ENCODE measurements at regions not wholly inside any gene's neighbourhood (a gene's known extent, or its start where the extent isn't known, plus 50 kb on each side); places are given as distances from the start of the nearest gene placed in this dataset.

- Histone ChIP-seq H3K36me3 (ENCODE audit: control insufficient read depth, insufficient read depth, low read length) (no peaks in the 10 kb centered on the region), H3K27me3 (replicated peaks; ENCODE audit: control insufficient read depth, insufficient read depth, low read length) (no peaks in the 10 kb centered on the region), H3K4me3 (replicated peaks; ENCODE audit: low read depth, low read length) (no peak overlapping the region)
- no peak for TF ChIP-seq CTCF (IDR thresholded peaks at IDR 0.05; ENCODE audit: insufficient read depth, low read length, poor library complexity, severe bottlenecking)
- no peak for DNase-seq (ENCODE audit: extremely low read depth, insufficient read length)
Measured at GRCh38 chr15:37619358-37620042, 314.9 kb upstream of the TMCO5A start.

DNA sequence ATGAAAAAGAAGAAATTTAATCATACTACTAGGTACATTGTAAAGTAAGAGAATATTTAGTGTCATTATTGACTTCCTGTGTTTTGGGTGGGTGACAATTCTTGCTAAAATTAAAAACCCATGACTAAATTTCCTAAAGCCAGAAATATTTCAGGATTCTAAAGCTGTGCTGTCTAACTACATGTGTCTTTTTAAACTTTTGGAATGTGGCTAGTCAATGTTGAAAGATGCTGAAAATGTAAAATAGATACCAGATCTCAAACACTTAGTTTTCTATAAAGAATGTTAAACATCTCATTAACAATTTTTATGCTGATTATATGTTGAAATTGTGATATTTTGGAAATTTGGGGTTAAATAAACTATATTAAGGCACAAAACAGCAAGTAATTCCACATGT is 308.9 kb upstream of the TMCO5A start:
- no peaks in the 10 kb centered on the region for H3K27me3 ChIP-seq (replicated peaks; ENCODE audit: control insufficient read depth, insufficient read depth, low read length)
- no peaks in the 10 kb centered on the region for H3K36me3 ChIP-seq (ENCODE audit: control insufficient read depth, insufficient read depth, low read length)
- TF ChIP-seq CTCF (IDR thresholded peaks at IDR 0.05; ENCODE audit: insufficient read depth, low read length, poor library complexity, severe bottlenecking): no peak
- H3K4me3 ChIP-seq (replicated peaks; ENCODE audit: low read depth, low read length): no peak overlapping the region
- no peak for DNase-seq (ENCODE audit: extremely low read depth, insufficient read length)

GRCh38 chr15:37628507-37628906 is 305.9 kb upstream of the TMCO5A start:
- no peak for DNase-seq (ENCODE audit: extremely low read depth, insufficient read length)
- Histone ChIP-seq H3K36me3 (ENCODE audit: control insufficient read depth, insufficient read depth, low read length) (no peaks in the 10 kb centered on the region), H3K27me3 (replicated peaks; ENCODE audit: control insufficient read depth, insufficient read depth, low read length) (no peaks in the 10 kb centered on the region), H3K4me3 (replicated peaks; ENCODE audit: low read depth, low read length) (no peak overlapping the region)
- TF ChIP-seq CTCF (IDR thresholded peaks at IDR 0.05; ENCODE audit: insufficient read depth, low read length, poor library complexity, severe bottlenecking): no peak

DNA sequence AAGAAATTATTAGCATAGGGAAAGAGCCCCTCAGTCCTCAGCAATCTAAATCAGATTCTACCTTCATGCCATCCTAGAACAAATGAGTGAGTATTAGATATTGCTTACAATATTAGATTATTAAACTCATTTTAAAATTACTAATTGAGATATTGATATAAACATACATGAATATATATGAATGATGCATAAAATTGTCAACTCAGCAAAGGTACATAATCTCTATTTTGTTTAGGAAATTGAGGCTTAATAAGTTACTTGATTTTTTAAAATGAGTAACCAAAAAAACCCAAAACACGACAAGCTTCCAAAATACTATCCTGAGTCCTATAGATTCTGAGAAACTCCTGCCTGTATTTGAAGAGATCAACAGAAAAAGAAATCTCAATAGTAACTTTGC is 297.7 kb upstream of the TMCO5A start:
- H3K27me3 ChIP-seq (replicated peaks; ENCODE audit: control insufficient read depth, insufficient read depth, low read length): no peaks in the 10 kb centered on the region
- DNase-seq (ENCODE audit: extremely low read depth, insufficient read length): no peak
- no peak for TF ChIP-seq CTCF (IDR thresholded peaks at IDR 0.05; ENCODE audit: insufficient read depth, low read length, poor library complexity, severe bottlenecking)
- no peaks in the 10 kb centered on the region for H3K36me3 ChIP-seq (ENCODE audit: control insufficient read depth, insufficient read depth, low read length)
- no peak overlapping the region for H3K4me3 ChIP-seq (replicated peaks; ENCODE audit: low read depth, low read length)

GRCh38 chr15:37638116-37638515 is 296.3 kb upstream of the TMCO5A start:
- DNase-seq (ENCODE audit: extremely low read depth, insufficient read length): no peak
- no peaks in the 10 kb centered on the region for H3K36me3 ChIP-seq (ENCODE audit: control insufficient read depth, insufficient read depth, low read length)
- no peak overlapping the region for H3K4me3 ChIP-seq (replicated peaks; ENCODE audit: low read depth, low read length)
- H3K27me3 ChIP-seq (replicated peaks; ENCODE audit: control insufficient read depth, insufficient read depth, low read length): no peaks in the 10 kb centered on the region
- TF ChIP-seq CTCF (IDR thresholded peaks at IDR 0.05; ENCODE audit: insufficient read depth, low read length, poor library complexity, severe bottlenecking): no peak

GRCh38 chr15:37638691-37639090 is 295.7 kb upstream of the TMCO5A start:
- Histone ChIP-seq H3K4me3 (replicated peaks; ENCODE audit: low read depth, low read length) (no peak overlapping the region), H3K27me3 (replicated peaks; ENCODE audit: control insufficient read depth, insufficient read depth, low read length) (no peaks in the 10 kb centered on the region), H3K36me3 (ENCODE audit: control insufficient read depth, insufficient read depth, low read length) (no peaks in the 10 kb centered on the region)
- TF ChIP-seq CTCF (IDR thresholded peaks at IDR 0.05; ENCODE audit: insufficient read depth, low read length, poor library complexity, severe bottlenecking): no peak
- DNase-seq (ENCODE audit: extremely low read depth, insufficient read length): no peak

All from GM06990 (cell line).